Dermis microvascular lymphatic vessel endothelial cell (primary cell): ENCODE measurements at regions not wholly inside any gene's neighbourhood (a gene's known extent, or its start where the extent isn't known, plus 50 kb on each side); places are given as distances from the start of the nearest gene placed in this dataset.
A peak's percentile ranks its signal among the peaks of the same experiment; 100 is the strongest.
"Not testable (repeated sequence)": the region's sequence is repeated elsewhere in the genome, so short reads cannot be mapped to it uniquely, and the experiment has no call there.

ENCODE experiments used
- DNase-seq, 2 donors: peaks; one replicate each; pipeline versions ENCODE4 v3.0.0 to v3.0.0-alpha.2; 2010; ENCODE audit warnings: low read depth in 2 of 2

DNA sequence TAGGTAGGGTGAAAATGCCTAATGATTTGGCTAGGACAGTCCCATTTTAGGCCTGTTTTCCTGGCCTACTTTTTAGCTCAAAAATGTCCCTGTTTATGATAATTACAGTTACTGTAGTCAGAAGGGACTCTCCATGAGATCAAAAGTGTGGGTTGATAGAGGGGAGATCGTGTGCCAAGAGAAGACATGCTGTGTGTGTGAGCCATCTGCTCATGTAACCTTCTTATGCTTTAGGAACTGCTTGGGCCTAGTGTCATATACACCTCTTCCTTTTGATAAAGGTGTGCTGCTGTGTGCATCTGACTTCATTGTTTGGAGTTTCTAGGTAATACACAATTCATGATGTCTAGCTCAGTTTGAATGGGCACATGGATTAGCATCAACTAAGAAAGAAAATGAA is 786.5 kb downstream of the PDCD6IP start:
- DNase-seq, result no peak

DNA sequence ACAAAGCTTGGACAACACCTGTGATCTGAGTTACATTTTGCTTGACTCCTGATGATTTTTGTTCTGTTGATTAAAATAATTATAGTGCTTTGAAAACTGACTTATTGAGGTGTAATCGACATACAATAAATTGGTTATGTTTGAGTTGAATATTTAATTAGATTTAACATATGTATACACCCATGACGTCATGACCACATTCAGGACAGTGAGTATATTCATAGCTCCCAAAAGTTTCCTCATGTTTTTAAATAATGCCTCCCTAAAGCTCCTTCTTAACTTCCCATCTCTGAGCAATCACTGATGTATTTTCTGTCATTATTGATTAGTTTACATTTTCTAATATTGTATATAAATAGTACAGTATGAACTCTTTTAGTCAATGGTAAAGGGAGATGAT is 801.2 kb downstream of the PDCD6IP start:
- DNase-seq, result no peak

DNA sequence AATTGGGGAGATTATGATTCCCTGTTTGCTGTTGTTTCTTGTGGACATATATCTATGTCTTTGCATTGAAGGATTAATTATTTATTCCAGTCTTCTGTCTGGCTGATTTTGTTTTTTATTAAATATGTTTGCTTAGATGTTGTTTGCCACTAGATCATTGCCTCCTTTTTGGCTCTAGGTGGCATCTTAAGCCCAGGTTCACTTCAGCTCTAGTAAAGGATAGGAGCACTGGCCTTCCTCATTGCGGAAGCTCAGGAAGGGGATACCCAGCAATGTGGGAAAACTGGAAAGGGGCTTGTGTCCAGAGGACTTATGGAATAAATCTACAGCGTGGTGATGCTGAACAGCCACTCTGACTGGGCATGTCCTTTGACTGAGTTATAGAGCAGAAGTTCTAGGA is 821.6 kb downstream of the PDCD6IP start:
- no peak for DNase-seq

DNA sequence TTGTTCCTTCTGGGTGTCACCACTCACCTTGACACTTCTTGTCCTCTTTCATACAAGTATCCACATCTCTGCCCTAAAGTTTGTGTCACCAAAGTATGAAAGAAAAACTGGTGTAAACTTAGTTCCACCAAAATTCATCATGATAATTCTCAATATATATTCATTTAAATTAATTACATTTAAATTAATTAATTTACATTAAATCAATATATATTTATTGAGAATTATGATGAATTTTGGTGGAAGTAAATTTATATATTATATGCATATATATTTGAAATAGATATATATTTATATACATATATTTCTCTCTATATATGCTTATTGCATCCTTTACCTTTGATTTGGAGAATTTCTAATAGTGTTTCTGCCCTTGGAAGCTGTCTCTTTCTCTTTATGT is 828.3 kb downstream of the PDCD6IP start:
- DNase-seq, result no peak

DNA sequence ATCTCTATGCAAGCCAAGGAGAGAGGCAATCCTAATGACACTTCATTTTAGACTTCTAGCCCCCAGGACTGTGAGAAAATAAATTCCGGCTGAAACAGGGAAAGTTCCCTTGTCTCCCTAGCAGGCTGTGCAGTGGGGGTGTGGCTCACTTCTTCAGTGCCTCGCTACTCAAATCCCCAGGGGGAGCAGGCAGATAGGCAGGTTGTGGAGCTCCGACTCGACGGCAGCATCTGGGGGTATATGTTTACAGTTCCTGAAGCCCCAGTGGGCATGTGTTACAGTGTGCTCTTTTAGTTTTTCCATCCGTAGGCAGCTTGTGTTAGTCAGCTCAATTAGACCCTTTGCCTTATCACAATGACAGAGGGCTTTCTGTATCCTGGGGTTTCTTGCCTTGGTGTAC is 836.5 kb downstream of the PDCD6IP start:
- no peak for DNase-seq

DNA sequence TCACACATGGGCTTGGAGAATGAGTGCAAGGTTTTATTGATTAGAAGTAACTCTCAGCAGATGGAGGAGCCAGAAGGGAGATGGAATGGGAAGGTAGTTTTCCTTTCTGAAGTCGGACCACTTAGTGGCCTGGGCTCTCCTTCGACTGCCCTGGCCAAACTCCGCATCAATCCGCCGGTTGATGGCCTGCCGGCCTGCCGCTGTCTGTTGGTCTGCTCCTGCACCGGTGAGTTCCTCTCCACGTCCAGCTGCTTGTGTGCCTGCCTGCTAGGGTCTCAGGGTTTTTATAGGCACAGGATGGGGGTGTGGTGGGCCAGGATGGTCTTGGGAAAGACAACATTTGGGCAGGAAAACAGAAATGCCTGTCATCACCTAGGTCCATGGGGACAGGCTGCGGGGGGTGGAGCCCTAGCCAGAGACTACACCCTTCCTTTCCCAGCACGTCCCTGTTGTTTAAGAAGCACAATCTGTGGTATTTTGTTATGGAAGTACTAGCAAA is 837.0 kb downstream of the PDCD6IP start:
- DNase-seq, result no peak

DNA sequence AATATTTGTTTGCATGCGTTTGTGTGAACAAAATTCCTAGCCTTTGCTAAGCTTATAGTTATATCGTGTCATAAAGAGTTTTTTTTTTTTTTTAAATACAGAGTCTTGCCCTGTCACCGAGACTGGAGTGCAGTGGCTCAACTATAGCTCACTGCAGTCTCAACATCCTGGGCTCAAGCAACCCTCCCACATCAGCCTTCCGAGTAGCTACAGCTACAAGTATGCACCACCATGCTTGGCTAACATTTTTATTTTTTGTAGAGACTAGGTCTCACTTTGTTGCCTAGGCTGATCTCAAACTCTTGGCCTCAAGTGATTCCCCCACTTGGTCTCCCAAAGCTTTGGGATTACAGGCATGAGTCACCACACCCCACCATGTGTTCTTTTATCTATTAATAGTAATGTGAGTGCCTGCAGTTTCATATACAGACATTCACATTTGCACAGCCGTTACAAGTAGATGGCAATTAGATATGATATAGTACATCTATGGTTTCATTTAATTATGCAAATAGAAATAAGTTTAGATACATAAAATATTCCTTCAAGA is 848.6 kb downstream of the PDCD6IP start:
- no peak for DNase-seq

DNA sequence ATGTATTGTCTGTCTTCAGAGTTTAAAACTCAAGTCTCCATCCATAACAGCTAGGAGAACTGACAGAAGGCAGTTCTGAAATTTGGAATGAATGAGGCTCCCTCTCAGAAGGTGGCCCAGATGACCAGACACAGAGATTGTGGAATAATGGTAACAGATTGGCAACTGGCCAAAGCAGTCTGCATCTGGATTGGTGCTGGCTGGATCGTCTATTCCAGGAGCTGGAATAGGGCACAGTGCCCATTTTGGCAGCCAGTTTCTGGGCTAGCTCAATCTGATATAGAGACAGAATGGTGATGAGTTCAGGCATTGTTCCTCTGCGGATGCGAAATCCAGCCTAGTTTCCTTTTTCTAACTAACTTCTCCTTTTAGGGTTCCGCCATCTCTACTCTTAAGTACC is 851.7 kb downstream of the PDCD6IP start:
- no peak for DNase-seq

DNA sequence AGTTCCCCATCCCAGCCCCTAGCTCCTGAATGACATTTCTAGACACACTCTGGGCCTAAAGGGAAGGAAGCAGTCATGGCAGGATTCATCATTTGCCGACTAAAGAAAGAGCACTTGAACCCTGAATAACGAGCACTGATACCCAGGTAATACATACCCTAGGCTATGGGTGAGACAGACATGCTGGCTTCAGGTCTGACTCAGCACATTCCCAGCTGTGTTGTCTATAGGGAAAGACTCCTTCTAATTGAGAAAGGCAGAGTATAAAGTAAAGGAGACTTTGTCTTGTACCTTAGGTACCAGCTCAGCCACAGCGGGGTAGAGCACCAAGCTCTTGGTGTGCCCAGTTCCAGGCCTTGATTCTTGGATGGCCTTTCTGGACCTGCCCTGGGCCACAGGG is 870.5 kb downstream of the PDCD6IP start:
- DNase-seq, result no peak

DNA sequence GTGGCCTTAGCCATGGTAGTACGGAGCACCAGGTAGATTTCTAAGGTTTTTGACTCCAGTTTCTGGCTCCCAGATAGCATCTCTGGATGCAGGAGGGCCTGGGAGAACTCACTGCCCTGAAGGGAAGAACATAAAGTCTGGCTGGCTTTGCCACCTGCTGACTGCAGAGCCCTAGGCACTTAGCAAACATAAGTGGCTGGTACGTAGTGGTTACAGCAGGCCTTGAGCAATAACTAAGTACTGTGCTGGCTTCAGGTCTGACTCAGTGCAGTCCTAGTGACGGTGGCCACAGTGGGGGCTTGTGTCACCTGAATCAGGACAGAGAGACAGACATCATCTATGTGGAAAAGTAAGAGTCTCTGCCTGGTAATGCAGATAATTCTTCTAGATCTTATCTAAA is 871.1 kb downstream of the PDCD6IP start:
- DNase-seq, result no peak

DNA sequence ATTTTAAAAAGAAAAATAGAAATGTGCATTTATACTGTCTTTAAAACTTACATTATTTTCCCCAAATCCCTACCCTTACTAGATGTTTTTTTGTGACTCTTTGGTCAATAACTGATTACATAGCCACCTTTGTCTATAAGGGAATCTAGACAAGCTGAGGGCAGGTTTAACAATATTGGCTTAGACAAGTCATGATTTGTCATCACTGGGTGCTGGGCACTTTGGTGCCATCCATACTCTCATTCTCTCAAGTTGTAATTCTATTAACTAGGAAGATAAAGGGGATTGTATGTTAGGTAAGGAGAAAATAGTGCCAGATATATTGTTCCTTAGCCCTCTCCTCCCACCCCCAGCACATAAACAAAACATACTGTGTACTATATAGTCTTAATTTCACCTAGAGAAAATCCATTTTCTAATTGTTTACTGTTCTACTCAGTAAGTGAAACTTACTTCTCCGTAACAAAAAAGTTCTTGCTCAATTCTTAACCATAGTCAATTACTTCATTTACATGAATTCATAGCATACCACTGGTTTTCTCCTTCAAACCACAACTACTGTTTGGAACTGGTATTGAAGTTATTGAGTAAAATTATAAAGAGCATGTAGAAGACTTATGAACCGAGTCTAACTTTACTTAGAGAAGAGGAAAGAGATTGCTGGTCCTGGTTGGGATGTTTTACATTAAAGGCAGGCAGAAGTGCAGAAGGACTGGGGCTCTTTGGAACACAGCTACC is 877.1 kb downstream of the PDCD6IP start:
- no peak for DNase-seq

DNA sequence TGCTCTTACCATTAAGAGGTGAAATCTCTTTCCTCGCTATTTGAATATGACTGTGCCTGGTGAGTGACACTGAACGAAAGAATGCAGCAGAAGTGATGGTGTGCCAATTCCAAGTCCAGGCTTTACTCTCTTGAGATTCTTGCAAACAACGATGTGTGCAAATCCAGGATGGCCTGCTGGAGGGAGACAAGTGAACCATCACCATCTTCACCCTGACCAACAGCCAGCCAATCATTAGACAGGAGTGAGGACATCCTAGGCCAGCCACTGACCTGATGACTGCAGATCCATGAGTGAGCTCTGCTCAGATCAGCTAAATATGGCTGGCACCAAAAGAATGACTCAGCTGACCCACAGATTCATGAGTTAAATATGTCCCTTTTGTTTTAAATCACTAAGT is 878.0 kb downstream of the PDCD6IP start:
- no peak for DNase-seq

DNA sequence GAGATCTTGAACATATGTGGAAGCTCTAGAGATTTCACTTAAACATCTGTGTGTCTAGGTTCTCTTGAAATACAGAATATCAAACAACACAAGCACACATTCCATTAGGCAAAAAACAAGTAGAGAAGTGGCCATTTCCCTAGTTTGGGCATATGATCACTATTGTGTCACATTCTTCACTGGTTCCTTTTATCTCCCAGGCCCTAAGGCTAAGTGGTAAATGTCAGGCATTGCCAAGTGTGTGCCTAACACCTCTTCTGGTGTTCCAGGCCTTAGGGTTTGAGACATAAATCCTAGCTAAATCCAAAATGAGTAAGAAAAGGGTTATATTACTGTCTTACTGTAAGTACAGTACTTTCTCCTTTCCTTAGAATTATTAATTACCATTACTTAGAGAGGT is 880.1 kb downstream of the PDCD6IP start:
- DNase-seq, result no peak

DNA sequence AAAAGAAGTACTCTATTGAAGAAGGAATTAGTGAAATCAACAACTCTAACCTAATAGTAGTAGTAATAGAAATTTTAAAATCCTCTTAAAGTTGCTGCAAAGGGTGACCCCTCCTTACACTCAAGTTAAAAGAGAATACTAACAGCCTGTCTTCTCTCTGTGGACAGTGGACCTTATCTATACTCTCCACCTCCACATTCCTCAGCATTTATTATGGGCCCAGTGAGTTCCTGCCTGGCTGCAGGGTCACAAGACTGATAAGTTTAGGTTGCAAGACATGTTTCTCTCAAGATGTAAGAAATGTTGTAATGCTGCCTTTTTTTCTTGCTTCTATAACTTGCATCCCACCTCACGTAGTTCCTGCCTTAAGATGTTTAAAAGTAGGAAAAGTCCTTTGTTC is 880.6 kb downstream of the PDCD6IP start:
- DNase-seq, result not testable (repeated sequence)

DNA sequence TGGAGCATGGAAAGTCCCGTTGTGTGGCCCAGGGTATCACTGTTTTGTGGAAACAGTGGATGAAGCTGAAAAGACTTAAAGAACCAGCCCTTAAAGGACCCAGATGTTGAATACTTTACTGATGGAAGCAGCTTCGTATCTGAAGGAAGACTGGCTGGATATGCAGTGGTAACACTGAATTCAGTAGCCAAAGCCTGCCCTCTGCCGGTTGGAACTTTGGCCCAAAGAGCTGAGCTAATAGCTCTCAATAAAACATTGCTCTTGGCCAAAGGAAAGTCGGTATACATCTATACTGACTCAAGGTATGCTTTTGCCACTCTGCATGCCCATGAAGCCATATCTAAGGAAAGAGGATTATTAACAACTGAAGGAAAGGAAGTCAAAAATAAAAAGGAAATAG is 885.4 kb downstream of the PDCD6IP start:
- peak in 1 of 2 donors; percentile 54 for DNase-seq

DNA sequence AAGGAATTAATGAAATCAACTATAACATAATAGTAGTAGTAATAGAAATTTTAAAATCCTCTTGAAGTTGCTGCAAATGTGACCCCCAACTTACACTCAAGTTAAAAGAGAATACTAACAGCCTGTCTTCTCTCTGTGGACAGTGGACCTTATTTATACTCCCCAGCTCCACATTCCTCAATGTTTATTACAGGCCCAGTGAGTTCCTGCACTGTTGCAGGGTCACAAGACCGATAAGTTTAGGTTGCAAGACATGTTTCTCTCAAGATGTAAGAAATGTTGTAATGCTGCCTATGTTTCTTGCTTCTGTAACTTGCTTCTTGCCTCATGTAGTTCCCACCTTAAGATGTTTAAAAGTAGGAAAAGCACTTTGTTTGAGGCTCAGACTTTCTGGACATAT is 888.1 kb downstream of the PDCD6IP start:
- no peak for DNase-seq

DNA sequence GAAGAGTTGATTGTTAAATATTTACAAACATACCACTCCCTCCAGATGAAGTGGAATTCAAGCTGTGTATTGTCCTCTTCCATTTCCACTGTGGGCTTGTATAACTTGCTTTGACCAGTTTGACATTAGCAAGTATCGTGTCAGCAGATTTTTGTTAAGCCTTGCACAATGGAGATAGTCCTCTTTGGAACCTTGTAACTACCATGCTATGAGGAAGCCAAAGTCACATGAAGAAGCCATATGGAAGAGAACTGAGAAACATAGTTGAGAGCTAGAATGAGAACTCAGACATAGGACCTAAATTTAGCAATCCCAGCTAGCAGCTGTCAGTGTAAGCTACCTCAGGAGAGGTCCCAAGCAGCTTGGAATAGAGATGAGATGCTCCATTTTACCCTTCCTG is 889.2 kb downstream of the PDCD6IP start:
- DNase-seq, result no peak

DNA sequence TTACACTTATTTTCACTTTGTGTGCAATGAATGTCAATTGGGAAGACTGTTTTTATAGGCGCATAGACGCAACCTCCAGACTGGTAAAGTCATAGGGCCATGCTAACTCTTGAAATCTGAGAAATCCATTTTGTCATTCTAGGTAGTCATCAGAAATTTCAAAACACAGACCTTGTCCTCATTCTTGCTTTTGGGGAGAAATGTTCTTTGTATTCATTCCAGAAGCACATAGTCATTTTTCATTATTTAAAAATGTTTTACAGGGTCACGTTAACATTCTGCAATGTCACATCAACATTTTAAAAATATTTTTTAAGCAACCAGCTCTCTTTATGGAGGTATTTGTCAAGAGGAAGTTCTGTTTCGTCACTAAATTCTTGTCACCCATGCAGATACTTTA is 898.4 kb downstream of the PDCD6IP start:
- no peak for DNase-seq

DNA sequence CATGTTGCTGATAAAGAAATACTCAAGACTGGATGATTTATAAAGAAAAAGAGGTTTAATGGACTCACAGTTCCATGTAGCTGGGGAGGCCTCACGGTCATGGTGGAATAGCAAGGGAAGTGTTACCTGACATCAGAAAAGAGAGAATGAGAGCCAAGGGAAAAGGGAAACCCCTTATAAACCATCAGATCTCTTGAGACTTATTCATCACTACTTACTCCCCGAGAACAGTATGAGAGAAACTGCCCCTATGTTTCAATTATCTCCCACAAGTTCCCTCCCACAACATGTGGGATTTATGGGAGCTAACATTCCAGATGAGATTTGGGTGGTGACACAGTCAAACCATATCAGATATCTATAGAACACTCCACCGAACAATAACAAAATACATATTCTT is 904.6 kb downstream of the PDCD6IP start:
- no peak for DNase-seq

DNA sequence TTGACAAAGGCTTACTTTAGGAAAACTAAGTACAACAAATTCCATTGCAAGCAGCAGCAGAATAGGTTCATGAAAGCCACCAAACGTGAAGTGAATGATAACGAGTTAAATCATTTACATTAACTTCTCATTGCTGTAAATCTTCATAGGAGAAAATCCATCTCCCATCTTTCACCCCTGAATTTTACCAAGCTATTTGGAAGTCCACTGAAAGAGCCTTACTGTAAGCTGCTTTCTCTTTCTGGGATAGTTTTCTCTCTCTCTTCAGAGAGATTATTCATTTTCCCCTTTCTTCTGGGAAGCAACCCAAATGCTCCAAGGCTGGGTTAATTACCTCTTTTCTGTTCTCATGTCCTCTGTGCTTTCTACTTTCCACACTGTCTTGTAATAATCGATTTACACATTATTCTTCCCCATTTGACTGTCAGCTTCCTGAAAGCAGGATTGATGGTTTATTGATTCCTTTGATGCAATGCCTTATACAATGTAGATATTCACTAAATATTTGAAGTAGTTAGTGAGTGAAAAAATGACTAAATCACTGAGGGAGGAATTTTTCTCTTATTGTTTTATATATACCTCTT is 914.3 kb upstream of the ARPP21 start:
- DNase-seq, result no peak

DNA sequence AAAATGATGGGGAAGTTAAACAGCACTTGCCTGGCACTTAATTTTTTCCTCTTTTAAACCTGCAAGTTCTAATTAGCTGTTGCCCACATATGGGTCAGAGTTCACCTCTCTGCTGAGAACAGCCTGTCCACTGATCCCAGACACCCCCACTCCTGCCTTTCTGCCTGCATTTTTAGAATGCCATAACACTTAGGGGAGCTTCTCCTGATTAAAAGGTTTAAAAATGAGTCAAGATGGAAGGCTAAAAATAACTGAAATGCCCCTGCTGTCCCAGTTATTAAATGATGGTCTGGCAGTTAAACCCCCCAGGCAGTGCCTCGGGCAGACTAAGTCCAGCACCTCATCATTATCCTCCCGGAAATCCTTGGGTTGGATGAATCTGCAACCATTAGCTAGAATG is 913.6 kb upstream of the ARPP21 start:
- DNase-seq, result no peak

DNA sequence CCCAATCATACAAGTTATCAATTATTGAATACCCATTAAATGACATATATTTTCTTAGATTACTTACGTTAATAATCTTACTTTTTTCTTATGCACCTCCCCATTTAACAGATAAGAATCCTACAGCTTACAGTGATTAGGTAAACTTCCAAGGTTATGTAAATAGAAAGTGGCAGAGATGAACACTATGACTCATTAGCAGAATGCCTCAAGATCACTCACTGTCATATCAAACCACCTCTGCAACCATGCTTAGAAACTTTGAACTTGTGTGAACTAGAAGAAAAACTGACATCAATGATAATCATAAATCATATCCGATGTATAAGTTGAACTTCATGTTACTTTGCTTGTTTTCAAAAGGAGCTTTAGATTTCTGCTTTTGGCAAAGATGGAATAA is 911.6 kb upstream of the ARPP21 start:
- DNase-seq, result no peak

DNA sequence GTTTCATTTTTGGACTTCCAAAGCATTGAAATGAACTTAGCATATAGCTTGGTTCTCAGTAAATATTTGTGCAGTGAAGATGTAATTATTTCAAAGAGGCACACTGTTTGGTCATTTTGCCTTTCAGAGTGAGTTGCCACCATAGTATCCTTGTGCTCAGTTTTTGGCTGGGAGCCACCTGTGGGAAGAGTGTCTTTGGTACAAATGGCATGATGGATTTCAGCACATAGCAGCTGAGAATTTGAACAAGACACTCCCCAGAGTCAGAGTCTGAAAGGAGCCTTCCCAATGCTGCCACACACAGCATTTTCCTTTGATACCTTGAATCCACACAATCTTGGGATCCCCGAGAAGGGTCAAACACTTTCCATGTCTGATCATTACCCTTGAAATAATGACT is 897.2 kb upstream of the ARPP21 start:
- DNase-seq, result no peak
